HS-27A (cell line): ENCODE measurements at regions not wholly inside any gene's neighbourhood (a gene's known extent, or its start where the extent isn't known, plus 50 kb on each side); places are given as distances from the start of the nearest gene placed in this dataset.

Source experiments
- DNase-seq: peaks from one replicate; pipeline ENCODE4 v3.0.0-alpha.2; 2012; ENCODE audit warnings: low read depth, missing footprints

DNA sequence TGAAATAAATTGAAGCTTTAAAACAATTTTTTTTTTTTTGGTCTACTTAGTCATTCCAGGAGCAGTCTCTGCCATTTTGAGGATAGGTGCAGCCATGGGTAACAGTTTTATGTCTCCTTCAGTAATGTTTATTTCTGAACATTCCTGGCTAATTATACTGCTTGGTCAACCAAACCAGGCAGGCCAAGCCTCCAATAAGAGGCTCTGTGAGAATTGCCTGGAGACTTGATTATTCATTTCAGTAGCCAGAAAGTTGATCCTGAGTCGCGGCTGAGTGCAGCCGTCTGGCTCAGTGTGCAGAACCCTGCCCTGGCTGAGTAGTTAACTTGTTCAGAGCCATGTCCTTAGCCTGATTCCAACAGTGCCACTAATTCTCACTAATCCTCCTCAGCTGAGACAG, 364.0 kb upstream of the FAT3 start:
- no peak for DNase-seq

GRCh38 chr11:91859666-91860065, 365.0 kb upstream of the FAT3 start:
- DNase-seq: no peak

GRCh38 chr11:91857179-91857578, 367.4 kb upstream of the FAT3 start:
- DNase-seq: peak; percentile 5

GRCh38 chr11:91854780-91855179, 369.8 kb upstream of the FAT3 start:
- DNase-seq: no peak

GRCh38 chr11:91854171-91854570, 370.4 kb upstream of the FAT3 start:
- no peak for DNase-seq

- DNase-seq: no peak
Observed at GRCh38 chr11:91851908-91852307, 372.7 kb upstream of the FAT3 start.

DNA sequence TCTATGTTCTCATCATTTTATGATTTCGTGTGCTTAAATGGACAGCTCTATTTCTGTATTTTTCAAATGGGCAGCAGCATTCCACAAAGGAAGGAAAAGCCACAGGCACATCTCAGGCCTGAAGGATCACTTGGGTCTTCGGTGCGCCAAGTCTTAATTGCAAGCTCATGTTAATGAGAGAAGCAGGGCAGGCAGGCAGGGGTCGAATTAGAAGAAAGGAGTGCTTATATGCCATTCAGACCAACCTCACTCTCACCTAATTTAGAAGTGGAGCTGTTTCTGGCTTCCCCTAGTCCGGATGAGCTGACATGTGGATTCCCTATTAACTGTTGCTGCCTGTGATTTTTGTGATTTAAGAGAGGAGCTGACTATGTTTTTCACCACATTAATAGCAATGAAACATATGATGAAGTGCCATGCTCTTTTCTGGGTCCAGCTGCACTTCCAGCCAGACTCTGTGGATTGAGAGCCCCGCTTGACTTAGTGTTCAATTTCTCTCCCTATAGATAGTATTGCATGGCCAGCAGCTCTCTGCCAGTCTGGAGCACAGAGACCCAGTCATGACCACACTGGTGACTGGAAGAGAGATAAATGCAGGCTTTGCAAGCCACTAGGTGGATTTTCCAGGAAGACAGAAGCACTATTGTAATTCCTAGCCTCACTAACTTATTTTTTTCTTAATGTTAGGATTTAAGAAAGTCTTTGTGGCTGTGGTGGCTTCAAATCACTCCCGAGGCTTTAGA, 373.9 kb upstream of the FAT3 start:
- no peak for DNase-seq

DNA sequence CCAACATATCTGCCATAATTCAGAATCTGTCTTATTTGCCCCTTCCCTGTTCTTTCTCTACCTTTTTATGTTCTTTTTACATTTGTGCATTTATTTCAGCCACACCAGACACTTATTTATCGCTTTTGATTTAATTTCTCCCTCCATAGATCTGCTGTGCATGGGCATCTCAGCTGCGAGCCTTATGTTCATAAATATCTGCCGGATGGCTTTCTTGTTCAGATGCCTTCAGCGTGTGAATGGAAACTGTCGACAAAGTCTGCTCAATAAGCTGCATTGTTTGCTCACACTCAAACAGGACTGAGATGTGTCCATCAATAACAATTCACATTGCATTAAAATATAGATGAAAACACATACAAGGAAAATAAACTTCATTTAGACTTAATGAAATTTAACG, 374.6 kb upstream of the FAT3 start:
- DNase-seq: no peak

- DNase-seq: no peak
Observed at GRCh38 chr11:91846649-91847048, 378.0 kb upstream of the FAT3 start.

GRCh38 chr11:91846002-91846401, 378.6 kb upstream of the FAT3 start:
- no peak for DNase-seq

DNA sequence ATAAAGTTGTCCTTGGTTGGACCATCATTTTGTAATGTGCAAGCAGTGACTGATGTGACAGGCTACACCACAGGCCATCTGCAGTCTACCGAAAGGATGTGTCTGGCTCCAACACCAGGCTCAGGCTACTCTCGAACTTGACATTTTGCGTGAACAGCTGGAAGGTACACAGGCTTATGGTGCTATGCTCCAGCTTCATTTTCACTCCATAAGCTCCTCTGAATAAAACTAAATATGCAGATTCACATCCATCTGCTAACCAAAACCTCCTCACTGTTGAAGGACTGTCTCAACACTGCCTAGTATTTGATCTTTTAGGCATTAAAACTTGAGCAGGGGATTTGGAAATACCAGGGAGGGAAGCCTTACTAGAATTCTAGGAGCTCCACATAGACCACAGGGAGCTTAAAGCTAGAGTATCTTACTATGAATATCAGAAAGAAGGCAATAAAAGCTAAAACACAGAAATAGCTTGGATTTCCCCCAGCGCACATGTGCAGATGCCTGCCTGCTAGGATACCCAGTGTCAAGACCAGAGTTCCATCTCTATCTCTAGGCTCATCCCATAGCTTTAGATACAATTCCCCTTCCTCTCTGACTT, 383.9 kb upstream of the FAT3 start:
- DNase-seq: no peak

- no peak for DNase-seq
Observed at GRCh38 chr11:91837411-91838330, 386.9 kb upstream of the FAT3 start.

DNA sequence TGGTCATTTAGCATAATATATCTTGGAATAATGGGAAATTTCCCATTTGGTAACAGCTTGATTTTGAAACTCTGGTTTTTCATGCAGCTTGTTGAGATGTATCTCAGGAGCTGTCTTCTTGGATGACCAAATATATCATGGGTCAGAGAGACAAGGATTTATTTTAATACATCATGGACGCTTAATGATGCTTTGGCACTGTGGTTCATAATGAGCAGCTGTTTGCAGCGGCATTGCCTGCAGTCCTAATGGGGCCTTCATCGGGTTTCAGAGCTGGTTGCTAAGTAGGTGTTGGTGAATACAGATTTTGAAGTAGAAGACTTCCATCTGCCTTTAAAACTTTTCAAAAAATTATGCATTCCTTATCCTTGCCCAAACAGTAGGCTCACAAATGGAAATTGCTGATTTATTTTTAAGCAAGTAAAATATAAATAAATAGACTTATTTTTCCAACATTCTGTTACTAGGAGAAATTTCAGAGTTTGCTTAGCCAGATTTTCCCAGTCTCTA, 389.5 kb upstream of the FAT3 start:
- no peak for DNase-seq

DNA sequence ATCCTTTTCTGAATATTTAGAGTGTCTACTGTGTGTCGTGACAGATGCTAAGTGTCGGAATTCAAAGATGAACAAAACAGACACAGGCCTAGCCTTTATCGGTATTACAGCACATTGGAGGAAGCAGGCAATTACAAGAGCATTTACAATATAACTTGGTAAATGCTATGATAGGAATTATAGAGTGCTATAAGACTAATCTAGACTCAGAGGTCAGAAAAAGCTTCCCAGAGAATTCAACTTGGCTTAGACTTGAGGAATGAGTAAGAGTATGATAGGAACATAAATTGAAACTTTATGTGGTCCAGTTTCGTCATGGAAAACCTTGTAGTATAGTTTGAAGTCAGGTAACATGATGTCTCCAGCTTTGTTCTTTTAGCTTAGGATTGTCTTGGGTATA, 395.7 kb upstream of the FAT3 start:
- DNase-seq: no peak

DNA sequence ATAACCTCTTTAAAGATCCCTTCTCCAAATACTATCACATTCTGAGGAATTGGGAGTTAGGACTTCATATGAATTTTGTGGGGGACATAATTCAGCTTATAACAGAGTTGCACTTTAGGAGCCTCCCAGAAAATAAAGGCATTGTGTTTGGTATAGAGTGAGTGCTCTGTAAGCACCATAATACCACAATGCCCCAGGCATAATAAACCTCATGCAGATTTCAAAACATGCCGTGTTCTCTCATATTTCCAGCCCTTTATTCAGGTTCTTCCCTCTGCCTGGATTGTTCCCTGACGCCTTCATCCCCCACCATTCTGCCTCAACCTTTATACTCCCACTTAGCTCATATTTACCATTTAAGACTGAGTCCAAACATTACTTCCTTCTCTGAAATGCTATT, 398.8 kb upstream of the FAT3 start:
- DNase-seq: no peak

DNA sequence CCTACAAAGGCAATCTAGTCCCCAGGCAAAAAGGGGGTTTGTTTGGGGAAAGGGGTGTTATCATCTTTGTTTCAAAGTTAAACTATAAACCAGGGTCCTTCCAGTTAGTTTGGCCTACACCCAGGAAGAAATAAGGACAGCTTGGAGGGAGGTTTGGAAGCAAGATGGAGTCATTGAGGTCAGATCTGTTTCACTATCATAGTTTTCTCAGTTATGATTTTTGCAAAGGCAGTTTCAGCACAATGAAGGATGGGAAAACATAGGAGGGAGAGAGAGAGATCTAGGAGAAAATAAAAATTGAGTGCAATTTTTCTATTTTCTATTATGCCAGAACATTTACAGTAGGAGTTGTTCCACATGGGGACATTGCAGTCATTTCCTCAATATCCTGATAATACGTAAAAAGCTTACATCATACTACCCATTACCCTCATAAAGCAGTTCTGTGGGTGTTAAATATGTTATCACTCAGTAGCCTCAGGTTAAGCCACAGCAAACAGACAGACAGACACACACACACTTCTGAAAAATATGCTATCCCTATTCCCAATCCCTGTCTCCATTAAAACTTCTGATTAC, 401.3 kb upstream of the FAT3 start:
- DNase-seq: no peak

GRCh38 chr11:91822805-91823204, 401.8 kb upstream of the FAT3 start:
- DNase-seq: no peak

DNA sequence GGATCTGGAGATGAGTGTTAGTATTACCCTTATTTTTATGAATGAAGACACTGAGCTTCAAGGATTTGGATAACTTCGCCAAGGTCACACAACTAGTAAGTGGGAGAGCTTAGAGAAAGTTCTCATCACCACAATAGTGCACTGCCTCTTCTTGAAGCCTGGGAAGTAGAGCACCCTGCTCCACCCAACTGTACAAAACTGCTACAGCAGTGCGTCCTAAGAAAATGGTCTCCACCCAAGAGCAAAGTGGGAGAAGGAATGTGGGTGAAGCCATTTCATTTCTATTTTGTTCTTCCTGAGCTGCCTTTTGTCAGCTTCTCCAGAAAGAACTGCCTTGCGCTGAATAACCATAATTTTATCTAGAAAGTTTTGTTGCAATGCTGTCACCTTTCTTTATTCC, 403.9 kb upstream of the FAT3 start:
- DNase-seq: no peak

DNA sequence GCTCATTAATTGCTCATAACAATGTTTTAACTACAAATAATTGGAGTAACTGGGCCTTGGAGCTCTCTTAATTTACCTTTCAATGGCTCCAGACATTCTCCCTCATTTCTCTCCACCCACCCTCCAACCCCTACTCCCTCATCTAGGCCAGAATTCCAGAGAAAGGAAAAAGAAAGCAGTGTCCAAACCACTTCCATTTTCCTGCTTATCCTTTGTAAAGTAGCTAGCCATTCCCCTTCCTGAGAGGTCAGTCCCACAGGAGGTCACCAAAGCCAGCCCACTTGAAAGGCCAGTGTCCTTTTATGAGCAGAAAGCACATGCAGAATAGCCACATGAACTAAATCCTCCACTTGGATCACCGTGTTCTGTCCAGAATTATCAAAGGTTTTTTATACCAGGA, 404.8 kb upstream of the FAT3 start:
- no peak for DNase-seq

GRCh38 chr11:91819195-91819594, 405.4 kb upstream of the FAT3 start:
- no peak for DNase-seq

DNA sequence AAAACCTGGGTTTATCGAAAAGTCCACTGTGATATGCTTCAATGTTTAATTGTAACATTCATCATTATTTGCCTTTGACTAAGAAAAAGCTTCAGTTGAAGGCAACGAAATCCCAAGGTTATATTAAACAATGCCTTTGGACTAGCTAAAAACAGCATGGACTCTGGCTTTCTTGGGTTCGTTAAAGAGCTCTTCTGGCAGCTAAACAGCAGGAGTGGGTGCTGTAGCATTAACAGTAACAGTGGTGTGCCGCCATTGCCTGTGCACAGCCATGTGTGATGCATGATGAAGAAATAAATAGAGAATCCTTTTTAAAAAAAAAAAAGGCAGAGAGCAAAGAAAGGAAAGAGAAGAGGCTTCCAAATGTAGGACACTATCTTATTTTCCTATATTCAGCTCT, 406.6 kb upstream of the FAT3 start:
- no peak for DNase-seq

DNA sequence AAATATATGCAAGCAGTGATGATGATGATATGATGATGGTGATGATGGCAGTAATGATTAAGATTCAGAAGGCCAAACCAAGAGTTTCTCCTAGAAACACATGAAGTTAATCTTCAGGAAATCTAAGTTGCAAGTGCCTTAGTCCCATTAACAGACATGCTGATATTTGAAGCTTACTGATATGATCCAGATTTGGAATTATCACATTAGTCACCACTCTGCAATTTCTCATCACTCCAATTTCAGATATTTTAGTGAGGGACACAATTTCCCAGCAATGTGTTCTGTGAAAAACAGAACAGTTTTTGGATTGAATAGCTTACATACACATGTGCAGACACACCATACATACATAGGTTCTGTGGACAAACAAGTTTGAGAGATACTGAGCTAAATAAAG, 411.4 kb upstream of the FAT3 start:
- DNase-seq: no peak
